H9 (cell line): ENCODE measurements at regions not wholly inside any gene's neighbourhood (a gene's known extent, or its start where the extent isn't known, plus 50 kb on each side); places are given as distances from the start of the nearest gene placed in this dataset.
"Not testable (repeated sequence)": the region's sequence is repeated elsewhere in the genome, so short reads cannot be mapped to it uniquely, and the experiment has no call there.

ENCODE experiments used
- DNase-seq: peaks from one replicate; pipeline ENCODE4 v3.0.0-alpha.2; 2017
- H2AFZ ChIP-seq: one replicate; pipeline ENCODE4 v1.6.1; 2013; ENCODE audit warnings: mild to moderate bottlenecking, low read length, control low read depth, moderate library complexity
- H2AK5ac ChIP-seq: 2 replicates; pipeline ENCODE4 v1.6.1; 2013; ENCODE audit warnings: low read length, control low read depth, mixed read lengths; ENCODE audit not compliant: insufficient read length
- H2BK120ac ChIP-seq: one replicate; pipeline ENCODE4 v1.6.1; 2013; ENCODE audit warnings: low read depth, mild to moderate bottlenecking, low read length, control low read depth, inconsistent platforms; ENCODE audit not compliant: poor library complexity, severe bottlenecking
- H2BK12ac ChIP-seq: 2 replicates; pipeline ENCODE4 v1.6.1; 2013; ENCODE audit warnings: low read length, control low read depth, mixed read lengths, low read depth; ENCODE audit not compliant: insufficient read length
- H2BK15ac ChIP-seq: 2 replicates; pipeline ENCODE4 v1.6.1; 2013; ENCODE audit warnings: low read depth, low read length, control low read depth
- H2BK20ac ChIP-seq: one replicate; pipeline ENCODE4 v1.6.1; 2013; ENCODE audit warnings: low read depth, mild to moderate bottlenecking, low read length, control low read depth, inconsistent platforms; ENCODE audit not compliant: poor library complexity, severe bottlenecking
- H2BK5ac ChIP-seq: 2 replicates; pipeline ENCODE4 v1.6.1; 2013; ENCODE audit warnings: low read length, control low read depth, mixed read lengths; ENCODE audit not compliant: insufficient read length
- H3K14ac ChIP-seq: 2 replicates; pipeline ENCODE4 v1.6.1; 2013; ENCODE audit warnings: low read length, control low read depth; ENCODE audit not compliant: insufficient read depth
- H3K18ac ChIP-seq: 2 replicates; pipeline ENCODE4 v1.6.1; 2013; ENCODE audit warnings: low read depth, mild to moderate bottlenecking, mixed read lengths, low read length, control low read depth; ENCODE audit not compliant: insufficient read length
- H3K23ac ChIP-seq: 2 replicates; pipeline ENCODE4 v1.6.1; 2013; ENCODE audit warnings: low read length, control low read depth, mixed read lengths, low read depth; ENCODE audit not compliant: insufficient read length
- H3K23me2 ChIP-seq: 2 replicates; pipeline ENCODE4 v1.6.1; 2013; ENCODE audit warnings: low read depth, mild to moderate bottlenecking, mixed read lengths, low read length, control low read depth; ENCODE audit not compliant: insufficient read length, poor library complexity, severe bottlenecking
- H3K27ac ChIP-seq: 2 replicates; pipeline ENCODE4 v1.5.1; 2013; ENCODE audit warnings: low read length, control low read depth, mixed read lengths, low read depth; ENCODE audit not compliant: insufficient read length
- H3K27me3 ChIP-seq: 2 replicates; pipeline ENCODE4 v1.6.1; 2013; ENCODE audit warnings: low read length, control low read depth, inconsistent platforms; ENCODE audit not compliant: insufficient read depth
- H3K4ac ChIP-seq: 2 replicates; pipeline ENCODE4 v1.6.1; 2013; ENCODE audit warnings: low read depth, mild to moderate bottlenecking, control low read depth, inconsistent platforms, low read length, moderate library complexity
- H3K4me1 ChIP-seq: 2 replicates; pipeline ENCODE4 v1.6.1; 2013; ENCODE audit warnings: low read length, control low read depth, inconsistent platforms; ENCODE audit not compliant: insufficient read depth
- H3K4me2 ChIP-seq: 2 replicates; pipeline ENCODE4 v1.6.1; 2013; ENCODE audit warnings: low read length, control low read depth, mixed read lengths; ENCODE audit not compliant: insufficient read length, insufficient read depth
- H3K56ac ChIP-seq: 2 replicates; pipeline ENCODE4 v1.6.1; 2013; ENCODE audit warnings: low read depth, mild to moderate bottlenecking, mixed read lengths, low read length, control low read depth; ENCODE audit not compliant: insufficient read length
- H3K79me1 ChIP-seq: 2 replicates; pipeline ENCODE4 v1.6.1; 2013; ENCODE audit warnings: low read depth, mild to moderate bottlenecking, moderate library complexity, low read length, control low read depth, inconsistent platforms; ENCODE audit not compliant: insufficient read depth, poor library complexity, severe bottlenecking
- H3K79me2 ChIP-seq: 2 replicates; pipeline ENCODE4 v1.6.1; 2013; ENCODE audit warnings: low read length, control low read depth, inconsistent platforms; ENCODE audit not compliant: insufficient read depth
- H3K9ac ChIP-seq: 2 replicates; pipeline ENCODE4 v1.6.1; 2013; ENCODE audit warnings: low read length, control low read depth, mixed read lengths; ENCODE audit not compliant: insufficient read length; ENCODE audit errors: extremely low read depth
- H3K9me3 ChIP-seq: one replicate; pipeline ENCODE4 v1.6.1; 2013; ENCODE audit warnings: low read depth, low read length, inconsistent platforms; ENCODE audit not compliant: control insufficient read depth
- H3T11ph ChIP-seq: one replicate; pipeline ENCODE4 v1.6.1; 2013; ENCODE audit warnings: mild to moderate bottlenecking, low read length, control low read depth, inconsistent platforms
- H4K20me1 ChIP-seq: one replicate; pipeline ENCODE4 v1.6.1; 2013; ENCODE audit not compliant: control insufficient read depth, insufficient read length, insufficient read depth
- H4K5ac ChIP-seq: 2 replicates; pipeline ENCODE4 v1.6.1; 2013; ENCODE audit warnings: low read depth, mild to moderate bottlenecking, mixed read lengths, low read length, control low read depth; ENCODE audit not compliant: insufficient read length
- H4K8ac ChIP-seq: replicated peaks from 2 replicates; pipeline ENCODE4 v1.6.1; 2013; ENCODE audit warnings: low read length, control low read depth, mixed read lengths, low read depth; ENCODE audit not compliant: insufficient read length
- H4K91ac ChIP-seq: 2 replicates; pipeline ENCODE4 v1.6.1; 2013; ENCODE audit warnings: low read depth, mild to moderate bottlenecking, moderate library complexity, mixed read lengths, low read length, control low read depth; ENCODE audit not compliant: insufficient read length
- H3K27ac Mint-ChIP-seq, 3 experiments: 2 replicates in 2 of 3; 3 replicates in 1 of 3; pipeline ENCODE4 v1.8.0; 2020 to 2021; ENCODE audit warnings: mixed read lengths in 3 of 3, mild to moderate bottlenecking in 1 of 3, moderate library complexity in 1 of 3
- H3K27me3 Mint-ChIP-seq: 2 replicates; pipeline ENCODE4 v1.8.0; 2021; ENCODE audit warnings: low read depth, mild to moderate bottlenecking, moderate library complexity, mixed read lengths
- H3K36me3 Mint-ChIP-seq, 3 experiments: 2 replicates in 2 of 3; 3 replicates in 1 of 3; pipeline ENCODE4 v1.8.0; 2020 to 2021; ENCODE audit warnings: low read depth in 3 of 3, mixed read lengths in 3 of 3; ENCODE audit not compliant: insufficient read depth in 1 of 3
- H3K4me1 Mint-ChIP-seq, 2 experiments: 2 replicates each; pipeline ENCODE4 v1.8.0; 2020; ENCODE audit warnings: mixed read lengths in 2 of 2
- H3K4me3 Mint-ChIP-seq, 2 experiments: 2 replicates in 1 of 2; 3 replicates in 1 of 2; pipeline ENCODE4 v1.8.0; 2020 to 2021; ENCODE audit warnings: mild to moderate bottlenecking in 2 of 2, mixed read lengths in 2 of 2, moderate library complexity in 1 of 2
- H3K9me3 Mint-ChIP-seq, 2 experiments: 2 replicates in 1 of 2; 3 replicates in 1 of 2; pipeline ENCODE4 v1.8.0; 2020; ENCODE audit warnings: mild to moderate bottlenecking in 2 of 2, mixed read lengths in 2 of 2, moderate library complexity in 1 of 2
- WGBS: extraction: QIAGEN DNeasy Blood & Tissue Kit; methylation state at CpG from one replicate; pipeline ENCODE4 v1.1.7; 2013; ENCODE audit warnings: missing lambda C conversion rate, low lambda C conversion rate, mixed read lengths; ENCODE audit not compliant: insufficient read length; ENCODE audit errors: extremely low coverage; 5-methylcytosine and 5-hydroxymethylcytosine counted together
- TF ChIP-seq, protein P1 (sequence below): fragments of 200-600 bp; sonication (generic); conservative IDR thresholded peaks from 3 replicates; pipeline ENCODE4 v1.8.0; 2021; ENCODE audit warnings: antibody characterized with exemption, mild to moderate bottlenecking

DNA sequence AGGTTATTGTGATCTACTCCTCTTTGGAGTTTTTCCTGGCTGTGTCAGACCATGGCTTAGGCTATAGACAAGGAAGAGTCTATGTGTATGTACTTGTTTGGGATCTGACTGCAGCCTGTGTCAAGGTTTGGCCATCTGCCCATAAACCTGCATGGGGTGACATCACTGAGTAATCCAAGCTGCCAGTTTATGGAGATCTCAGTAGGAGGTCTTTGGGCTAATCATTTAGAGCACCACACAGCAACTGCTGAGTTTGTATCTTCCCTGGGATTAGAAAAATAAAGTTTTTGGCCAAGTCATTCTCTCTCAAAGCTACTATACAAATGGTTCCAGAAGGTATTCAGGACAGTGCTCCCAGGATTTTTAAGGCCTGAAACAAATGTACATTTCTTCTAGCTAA is 65.5 kb upstream of the HSPB3 start:
- H3K27me3 Mint-ChIP-seq = no peaks in the 10 kb centered on the region
- no peak overlapping the region for H2BK5ac ChIP-seq
- H3K23ac ChIP-seq = no peak overlapping the region
- no peak overlapping the region for H3K9ac ChIP-seq
- no peaks in the 10 kb centered on the region for H4K20me1 ChIP-seq
- no peaks in the 10 kb centered on the region for H3K79me2 ChIP-seq
- H4K91ac ChIP-seq = no peak overlapping the region
- H3T11ph ChIP-seq = no peak overlapping the region
- H3K27me3 ChIP-seq = no peaks in the 10 kb centered on the region
- no peaks in the 10 kb centered on the region for H3K23me2 ChIP-seq
- no peak overlapping the region for H2BK120ac ChIP-seq
- H2BK15ac ChIP-seq = no peak overlapping the region
- H3K14ac ChIP-seq = no peak overlapping the region
- no peak overlapping the region for H4K8ac ChIP-seq
- no peak overlapping the region for H3K18ac ChIP-seq
- no peaks in the 10 kb centered on the region for H3K79me1 ChIP-seq
- H3K4me3 Mint-ChIP-seq = no peak overlapping the region
- peaks cover 3% of the 10 kb centered on the region; the same call in 1 of the 2 replicates for H3K4me1 ChIP-seq
- H2AFZ ChIP-seq = no peak overlapping the region
- no peak for DNase-seq
- no peaks in the 10 kb centered on the region for H3K9me3 ChIP-seq
- no peak overlapping the region for H3K56ac ChIP-seq
- no peak overlapping the region for H3K27ac Mint-ChIP-seq
- no peak overlapping the region for H3K4ac ChIP-seq
- H4K5ac ChIP-seq = no peak overlapping the region
- H2BK12ac ChIP-seq = no peak overlapping the region
- H2BK20ac ChIP-seq = no peak overlapping the region
- TF ChIP-seq, protein P1, sequence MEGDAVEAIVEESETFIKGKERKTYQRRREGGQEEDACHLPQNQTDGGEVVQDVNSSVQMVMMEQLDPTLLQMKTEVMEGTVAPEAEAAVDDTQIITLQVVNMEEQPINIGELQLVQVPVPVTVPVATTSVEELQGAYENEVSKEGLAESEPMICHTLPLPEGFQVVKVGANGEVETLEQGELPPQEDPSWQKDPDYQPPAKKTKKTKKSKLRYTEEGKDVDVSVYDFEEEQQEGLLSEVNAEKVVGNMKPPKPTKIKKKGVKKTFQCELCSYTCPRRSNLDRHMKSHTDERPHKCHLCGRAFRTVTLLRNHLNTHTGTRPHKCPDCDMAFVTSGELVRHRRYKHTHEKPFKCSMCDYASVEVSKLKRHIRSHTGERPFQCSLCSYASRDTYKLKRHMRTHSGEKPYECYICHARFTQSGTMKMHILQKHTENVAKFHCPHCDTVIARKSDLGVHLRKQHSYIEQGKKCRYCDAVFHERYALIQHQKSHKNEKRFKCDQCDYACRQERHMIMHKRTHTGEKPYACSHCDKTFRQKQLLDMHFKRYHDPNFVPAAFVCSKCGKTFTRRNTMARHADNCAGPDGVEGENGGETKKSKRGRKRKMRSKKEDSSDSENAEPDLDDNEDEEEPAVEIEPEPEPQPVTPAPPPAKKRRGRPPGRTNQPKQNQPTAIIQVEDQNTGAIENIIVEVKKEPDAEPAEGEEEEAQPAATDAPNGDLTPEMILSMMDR = no peak
- no peak overlapping the region for H3K4me2 ChIP-seq
- no peak overlapping the region for H3K27ac ChIP-seq
- no peaks in the 10 kb centered on the region for H3K36me3 Mint-ChIP-seq
- peaks cover 0 to 3% of the 10 kb centered on the region in 2 experiments; a peak in 2 of 5 replicates for H3K9me3 Mint-ChIP-seq
- H2AK5ac ChIP-seq = no peak overlapping the region
- H3K4me1 Mint-ChIP-seq = peaks cover 3 to 6% of the 10 kb centered on the region in 2 experiments; a peak in 3 of 4 replicates

DNA sequence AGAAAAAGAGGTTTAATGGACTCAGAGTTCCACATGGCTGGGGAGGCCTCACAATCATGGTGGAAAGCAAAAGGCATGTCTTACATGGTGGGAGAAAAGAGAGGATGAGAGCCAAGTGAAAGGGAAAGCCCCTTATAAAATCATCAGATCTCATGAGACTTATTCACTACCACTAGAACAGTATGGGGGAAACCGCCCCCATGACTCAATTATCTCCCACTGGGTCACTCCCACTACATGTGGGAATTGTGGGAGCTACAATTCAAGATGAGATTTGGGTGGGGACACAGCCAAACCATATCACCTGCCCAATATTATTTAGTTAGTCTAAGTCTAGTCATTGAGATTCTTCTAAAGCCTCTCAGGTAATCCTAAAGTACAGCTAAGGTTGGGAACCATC is 66.1 kb upstream of the HSPB3 start:
- not testable (repeated sequence) for H4K91ac ChIP-seq, H3K9me3 Mint-ChIP-seq, H2BK120ac ChIP-seq, H3T11ph ChIP-seq, H2BK5ac ChIP-seq, H3K9me3 ChIP-seq, H3K23ac ChIP-seq, H3K18ac ChIP-seq, H3K79me1 ChIP-seq, H3K4me1 ChIP-seq, H3K4ac ChIP-seq, H3K4me3 Mint-ChIP-seq, H3K27ac ChIP-seq, H3K4me2 ChIP-seq, H2BK20ac ChIP-seq, H3K14ac ChIP-seq, H2BK12ac ChIP-seq, H4K20me1 ChIP-seq, H2AFZ ChIP-seq, H3K27me3 Mint-ChIP-seq, H2BK15ac ChIP-seq, H3K9ac ChIP-seq, H2AK5ac ChIP-seq, H4K8ac ChIP-seq, H3K4me1 Mint-ChIP-seq, H3K27ac Mint-ChIP-seq, H3K23me2 ChIP-seq, H3K27me3 ChIP-seq, DNase-seq, H4K5ac ChIP-seq, H3K56ac ChIP-seq, H3K36me3 Mint-ChIP-seq, H3K79me2 ChIP-seq
- no CpG with 5 or more reads among the region's 1 CpG for WGBS
